ENCODE measurements at regions not wholly inside any gene's neighbourhood (a gene's known extent, or its start where the extent isn't known, plus 50 kb on each side); places are given as distances from the start of the nearest gene placed in this dataset.

DNA sequence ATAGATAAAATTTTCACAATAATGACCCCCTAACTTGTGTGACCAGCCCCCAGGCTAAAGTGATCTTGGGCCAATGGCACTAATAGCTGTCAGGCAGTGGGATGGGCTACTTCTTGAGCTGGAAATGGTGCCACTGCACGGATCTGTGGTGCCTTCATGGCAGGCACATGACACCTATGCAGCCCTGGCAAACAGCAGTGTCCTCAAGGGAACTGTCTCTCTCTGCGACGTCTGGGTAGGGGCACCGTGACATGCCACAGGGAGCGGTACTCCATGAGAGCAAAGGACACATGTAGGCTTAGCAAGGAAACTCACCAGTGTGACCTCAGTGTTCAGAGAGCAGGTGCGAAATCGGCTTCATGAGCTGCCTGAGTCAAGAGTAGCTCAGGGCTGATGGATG lies 161.7 kb upstream of the TWIST2 start:
- TF ChIP-seq, protein P1, sequence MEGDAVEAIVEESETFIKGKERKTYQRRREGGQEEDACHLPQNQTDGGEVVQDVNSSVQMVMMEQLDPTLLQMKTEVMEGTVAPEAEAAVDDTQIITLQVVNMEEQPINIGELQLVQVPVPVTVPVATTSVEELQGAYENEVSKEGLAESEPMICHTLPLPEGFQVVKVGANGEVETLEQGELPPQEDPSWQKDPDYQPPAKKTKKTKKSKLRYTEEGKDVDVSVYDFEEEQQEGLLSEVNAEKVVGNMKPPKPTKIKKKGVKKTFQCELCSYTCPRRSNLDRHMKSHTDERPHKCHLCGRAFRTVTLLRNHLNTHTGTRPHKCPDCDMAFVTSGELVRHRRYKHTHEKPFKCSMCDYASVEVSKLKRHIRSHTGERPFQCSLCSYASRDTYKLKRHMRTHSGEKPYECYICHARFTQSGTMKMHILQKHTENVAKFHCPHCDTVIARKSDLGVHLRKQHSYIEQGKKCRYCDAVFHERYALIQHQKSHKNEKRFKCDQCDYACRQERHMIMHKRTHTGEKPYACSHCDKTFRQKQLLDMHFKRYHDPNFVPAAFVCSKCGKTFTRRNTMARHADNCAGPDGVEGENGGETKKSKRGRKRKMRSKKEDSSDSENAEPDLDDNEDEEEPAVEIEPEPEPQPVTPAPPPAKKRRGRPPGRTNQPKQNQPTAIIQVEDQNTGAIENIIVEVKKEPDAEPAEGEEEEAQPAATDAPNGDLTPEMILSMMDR (IDR thresholded peaks at IDR 0.05) = no peak
- TF ChIP-seq EP300 (IDR thresholded peaks at IDR 0.05) (no peak), POLR2A (IDR thresholded peaks at IDR 0.05) (no peak)

All from ovary (tissue), 3 donors.